ENCODE measurements at regions not wholly inside any gene's neighbourhood (a gene's known extent, or its start where the extent isn't known, plus 50 kb on each side); places are given as distances from the start of the nearest gene placed in this dataset.

GRCh38 chr9:82325907-82326306, 337.3 kb downstream of the SPATA31D1 start:
- Mint-ChIP-seq H3K27me3 (ENCODE audit: low read depth) (no peaks in the 10 kb centered on the region; the same call in 1 of the 2 replicates), H3K9me3 (peaks cover 28 to 30% of the 10 kb centered on the region in 2 experiments), H3K4me1 (no peaks in the 10 kb centered on the region), H3K36me3 (ENCODE audit: insufficient read depth in 1 of 3, low read depth in 3 of 3) (peaks cover 0 to 11% (median 10%) of the 10 kb centered on the region in 3 experiments; a peak in 6 of 7 replicates), H3K27ac (no peak overlapping the region), H3K4me3 (no peak overlapping the region)
- Histone ChIP-seq H3K4me2 (ENCODE audit: insufficient read depth, insufficient read length, low read length) (no peak overlapping the region), H2BK20ac (ENCODE audit: low read depth, low read length, poor library complexity, severe bottlenecking) (no peak overlapping the region), H4K8ac (replicated peaks; ENCODE audit: insufficient read length, low read depth, low read length) (no peak overlapping the region), H2BK120ac (ENCODE audit: low read depth, low read length, poor library complexity, severe bottlenecking) (no peak overlapping the region), H4K91ac (ENCODE audit: insufficient read length, low read depth, low read length) (no peak overlapping the region), H3K14ac (ENCODE audit: insufficient read depth, low read length) (no peak overlapping the region), H3K9me3 (ENCODE audit: control insufficient read depth, low read depth, low read length) (no peaks in the 10 kb centered on the region), H3K23me2 (ENCODE audit: insufficient read length, low read depth, low read length, poor library complexity, severe bottlenecking) (no peaks in the 10 kb centered on the region), H3K18ac (ENCODE audit: insufficient read length, low read depth, low read length) (no peak overlapping the region), H3K56ac (ENCODE audit: insufficient read length, low read depth, low read length) (no peak overlapping the region), H4K20me1 (ENCODE audit: control insufficient read depth, insufficient read depth, insufficient read length) (no peaks in the 10 kb centered on the region), H3K4me1 (ENCODE audit: insufficient read depth, low read length) (no peaks in the 10 kb centered on the region), H3T11ph (ENCODE audit: low read length) (no peak overlapping the region), H3K79me2 (ENCODE audit: insufficient read depth, low read length) (no peaks in the 10 kb centered on the region), H2AFZ (ENCODE audit: low read length) (no peak overlapping the region), H3K27me3 (ENCODE audit: insufficient read depth, low read length) (no peaks in the 10 kb centered on the region), H2BK5ac (ENCODE audit: insufficient read length, low read length) (no peak overlapping the region), H3K27ac (ENCODE audit: insufficient read length, low read depth, low read length) (no peak overlapping the region), H3K4ac (ENCODE audit: low read depth, low read length) (no peak overlapping the region), H3K23ac (ENCODE audit: insufficient read length, low read depth, low read length) (no peak overlapping the region), H2BK12ac (ENCODE audit: insufficient read length, low read depth, low read length) (no peak overlapping the region), H3K79me1 (ENCODE audit: insufficient read depth, low read depth, low read length, poor library complexity, severe bottlenecking) (no peaks in the 10 kb centered on the region), H3K9ac (ENCODE audit: extremely low read depth, insufficient read length, low read length) (no peak overlapping the region), H4K5ac (ENCODE audit: insufficient read length, low read depth, low read length) (no peak overlapping the region), H2AK5ac (ENCODE audit: insufficient read length, low read length) (no peak overlapping the region), H2BK15ac (ENCODE audit: low read depth, low read length) (no peak overlapping the region)
- WGBS (ENCODE audit: extremely low coverage, insufficient read length, low lambda C conversion rate): no CpG with 5 or more reads among the region's 2 CpGs
- no peak for TF ChIP-seq CTCF (conservative IDR thresholded peaks at IDR 0.05)
- DNase-seq: no peak
